ENCODE measurements at regions not wholly inside any gene's neighbourhood (a gene's known extent, or its start where the extent isn't known, plus 50 kb on each side); places are given as distances from the start of the nearest gene placed in this dataset.

GRCh38 chr3:72388644-72389043 lies 459.6 kb downstream of the SHQ1 start:
- no peak for TF ChIP-seq EZH2 (IDR thresholded peaks at IDR 0.05; ENCODE audit: insufficient read depth, low read length)
- no peak for TF ChIP-seq CTCF (IDR thresholded peaks at IDR 0.05; ENCODE audit: insufficient read depth, low read depth, low read length)

Measured in astrocyte (in vitro differentiated cells and primary cell).